GM23338 (cell line): ENCODE measurements at regions not wholly inside any gene's neighbourhood (a gene's known extent, or its start where the extent isn't known, plus 50 kb on each side); places are given as distances from the start of the nearest gene placed in this dataset.

ENCODE experiments used
- ATAC-seq: fragments of 200-7000 bp; cut with Tn5 transposase; 3 replicates; pipeline ENCODE4 v1.9.1; 2020
- DNase-seq: peaks from one replicate; pipeline ENCODE4 v3.0.0-alpha.2; 2015; ENCODE audit warnings: low spot score
- H2AFZ ChIP-seq: fragments of 200-600 bp; sonication (generic); 2 replicates; pipeline ENCODE4 v1.8.0; 2016; ENCODE audit warnings: antibody characterized with exemption, mild to moderate bottlenecking, moderate library complexity
- H3F3A ChIP-seq: fragments of 200-600 bp; sonication (generic); replicated peaks from 2 replicates; pipeline ENCODE4 v1.8.0; 2017; ENCODE audit warnings: antibody characterized with exemption, mixed run types, low read depth
- H3K27ac ChIP-seq: fragments of 200-600 bp; sonication (generic); 2 replicates; pipeline ENCODE4 v1.6.1; 2016; ENCODE audit warnings: low read depth
- H3K27me3 ChIP-seq: fragments of 200-600 bp; sonication (generic); 2 replicates; pipeline ENCODE4 v1.8.0; 2016; ENCODE audit warnings: mild to moderate bottlenecking, mixed run types, moderate library complexity; ENCODE audit not compliant: insufficient read depth
- H3K36me3 ChIP-seq: fragments of 200-600 bp; sonication (generic); 2 replicates; pipeline ENCODE4 v1.8.0; 2016; ENCODE audit warnings: mild to moderate bottlenecking; ENCODE audit not compliant: insufficient read depth
- H3K4me1 ChIP-seq: fragments of 200-600 bp; sonication (generic); 2 replicates; pipeline ENCODE4 v1.8.0; 2016; ENCODE audit warnings: mild to moderate bottlenecking, moderate library complexity; ENCODE audit not compliant: insufficient read depth
- H3K4me2 ChIP-seq: fragments of 200-600 bp; sonication (generic); 2 replicates; pipeline ENCODE4 v1.7.1; 2017; ENCODE audit warnings: mixed run types
- H3K4me3 ChIP-seq: fragments of 200-600 bp; sonication (generic); 2 replicates; pipeline ENCODE4 v1.6.1; 2016; ENCODE audit warnings: mixed run types
- H3K79me2 ChIP-seq: fragments of 200-600 bp; sonication (generic); replicated peaks from 2 replicates; pipeline ENCODE4 v1.8.0; 2017; ENCODE audit warnings: mild to moderate bottlenecking; ENCODE audit not compliant: insufficient read depth
- H3K9me2 ChIP-seq: fragments of 200-600 bp; sonication (generic); 2 replicates; pipeline ENCODE4 v1.8.0; 2017; ENCODE audit not compliant: insufficient read depth
- H4K20me1 ChIP-seq: fragments of 200-600 bp; sonication (generic); replicated peaks from 2 replicates; pipeline ENCODE4 v1.8.0; 2017; ENCODE audit warnings: mild to moderate bottlenecking; ENCODE audit not compliant: insufficient read depth
- H3K27ac Mint-ChIP-seq: 2 replicates; pipeline ENCODE4 v1.8.0; 2020; ENCODE audit warnings: inconsistent platforms, mild to moderate bottlenecking, moderate library complexity, mixed read lengths
- H3K27me3 Mint-ChIP-seq: 3 replicates; pipeline ENCODE4 v1.8.0; 2022; ENCODE audit warnings: low read depth, mild to moderate bottlenecking, moderate library complexity, mixed read lengths, inconsistent platforms; ENCODE audit not compliant: insufficient read depth, poor library complexity
- H3K36me3 Mint-ChIP-seq: 3 replicates; pipeline ENCODE4 v1.8.0; 2021; ENCODE audit warnings: low read depth, mild to moderate bottlenecking, inconsistent platforms, moderate library complexity, mixed read lengths
- H3K4me1 Mint-ChIP-seq: 3 replicates; pipeline ENCODE4 v1.8.0; 2020; ENCODE audit warnings: mild to moderate bottlenecking, inconsistent platforms, mixed read lengths
- H3K4me3 Mint-ChIP-seq: 3 replicates; pipeline ENCODE4 v1.8.0; 2021; ENCODE audit warnings: moderate library complexity, mild to moderate bottlenecking, inconsistent platforms, mixed read lengths
- H3K9me3 Mint-ChIP-seq: 3 replicates; pipeline ENCODE4 v1.8.0; 2020; ENCODE audit warnings: moderate library complexity, mild to moderate bottlenecking, inconsistent platforms, mixed read lengths
- CREB1 ChIP-seq: fragments of 250-450 bp; sonication (Bioruptor Pico); IDR thresholded peaks from 2 replicates; pipeline ENCODE4 v1.5.0; 2020; ENCODE audit warnings: low read depth, mild to moderate bottlenecking, moderate library complexity
- EZH2 ChIP-seq: fragments of 200-600 bp; sonication (generic); IDR thresholded peaks from one replicate; pipeline ENCODE4 v1.8.0; 2017; ENCODE audit warnings: antibody characterized with exemption, mild to moderate bottlenecking, low read depth; ENCODE audit not compliant: unreplicated experiment
- EZH2phosphoT487 ChIP-seq: fragments of 200-600 bp; sonication (generic); IDR thresholded peaks from one replicate; pipeline ENCODE4 v1.8.1; 2018; ENCODE audit warnings: antibody characterized with exemption; ENCODE audit not compliant: unreplicated experiment
- JUNB ChIP-seq: IDR thresholded peaks from one replicate; pipeline ENCODE4 v1.6.1; 2016; ENCODE audit warnings: antibody characterized with exemption; ENCODE audit not compliant: unreplicated experiment
- NANOG ChIP-seq: IDR thresholded peaks from 2 replicates; pipeline ENCODE4 v1.6.1; 2016; ENCODE audit warnings: antibody characterized with exemption, borderline replicate concordance
- POLR2AphosphoS5 ChIP-seq: IDR thresholded peaks from 2 replicates; pipeline ENCODE4 v1.6.1; 2016; ENCODE audit warnings: antibody characterized with exemption, low read depth
- STAT1 ChIP-seq: IDR thresholded peaks from one replicate; pipeline ENCODE4 v1.6.1; 2016; ENCODE audit warnings: antibody characterized with exemption; ENCODE audit not compliant: unreplicated experiment
- ZNF114 ChIP-seq: fragments of 250-450 bp; sonication (Bioruptor Pico); IDR thresholded peaks from 2 replicates; pipeline ENCODE4 v1.5.0; 2020; ENCODE audit warnings: mild to moderate bottlenecking, moderate library complexity
- ZNF331 ChIP-seq: fragments of 250-450 bp; sonication (Bioruptor Pico); IDR thresholded peaks from 2 replicates; pipeline ENCODE4 v1.5.0; 2020; ENCODE audit warnings: low read depth, mild to moderate bottlenecking, moderate library complexity
- TF ChIP-seq, protein P1 (sequence below): IDR thresholded peaks from one replicate; pipeline ENCODE4 v1.6.1; 2018; ENCODE audit warnings: antibody characterized with exemption; ENCODE audit not compliant: unreplicated experiment
- TF ChIP-seq, protein P2 (sequence below), 2 experiments: fragments of 200-600 bp in 1 of 2; sonication (generic) in 1 of 2; conservative IDR thresholded peaks; 2 replicates each; pipeline versions ENCODE4 v1.5.1 to v1.6.1; 2016 to 2017; ENCODE audit warnings: antibody characterized with exemption in 2 of 2, low read depth in 2 of 2, mild to moderate bottlenecking in 2 of 2, moderate library complexity in 1 of 2
- TF ChIP-seq, protein P3 (sequence below): IDR thresholded peaks from 2 replicates; pipeline ENCODE4 v1.6.1; 2016; ENCODE audit warnings: antibody characterized with exemption
- TF ChIP-seq, protein P4 (sequence below): fragments of 250-450 bp; sonication (Bioruptor Pico); IDR thresholded peaks from 2 replicates; pipeline ENCODE4 v1.5.0; 2020; ENCODE audit warnings: mild to moderate bottlenecking, moderate library complexity

DNA sequence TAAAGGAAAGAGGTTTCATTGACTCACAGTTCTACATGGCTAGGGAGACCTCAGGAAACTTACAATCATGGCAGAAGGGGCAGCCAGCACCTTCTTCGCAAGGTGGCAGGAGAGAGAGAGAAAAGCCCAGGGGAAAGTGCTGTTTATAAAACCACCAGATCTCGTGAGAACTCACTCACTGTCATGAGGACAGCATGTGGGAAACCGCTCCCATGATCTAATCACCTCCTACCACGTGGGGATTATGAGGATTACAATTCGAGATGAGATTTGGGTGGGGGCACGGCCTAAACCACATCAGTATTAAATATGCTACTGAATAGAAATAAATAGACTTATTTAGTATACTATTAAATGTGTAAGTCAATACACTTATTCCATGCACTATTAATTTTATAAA lies 70.6 kb upstream of the TCF21 start:
- H3K27ac Mint-ChIP-seq: no peak overlapping the region
- no peak overlapping the region for H3K4me3 ChIP-seq
- no peak for DNase-seq
- H3K4me3 Mint-ChIP-seq: no peak overlapping the region
- no peaks in the 10 kb centered on the region for H4K20me1 ChIP-seq
- TF ChIP-seq, protein P1, sequence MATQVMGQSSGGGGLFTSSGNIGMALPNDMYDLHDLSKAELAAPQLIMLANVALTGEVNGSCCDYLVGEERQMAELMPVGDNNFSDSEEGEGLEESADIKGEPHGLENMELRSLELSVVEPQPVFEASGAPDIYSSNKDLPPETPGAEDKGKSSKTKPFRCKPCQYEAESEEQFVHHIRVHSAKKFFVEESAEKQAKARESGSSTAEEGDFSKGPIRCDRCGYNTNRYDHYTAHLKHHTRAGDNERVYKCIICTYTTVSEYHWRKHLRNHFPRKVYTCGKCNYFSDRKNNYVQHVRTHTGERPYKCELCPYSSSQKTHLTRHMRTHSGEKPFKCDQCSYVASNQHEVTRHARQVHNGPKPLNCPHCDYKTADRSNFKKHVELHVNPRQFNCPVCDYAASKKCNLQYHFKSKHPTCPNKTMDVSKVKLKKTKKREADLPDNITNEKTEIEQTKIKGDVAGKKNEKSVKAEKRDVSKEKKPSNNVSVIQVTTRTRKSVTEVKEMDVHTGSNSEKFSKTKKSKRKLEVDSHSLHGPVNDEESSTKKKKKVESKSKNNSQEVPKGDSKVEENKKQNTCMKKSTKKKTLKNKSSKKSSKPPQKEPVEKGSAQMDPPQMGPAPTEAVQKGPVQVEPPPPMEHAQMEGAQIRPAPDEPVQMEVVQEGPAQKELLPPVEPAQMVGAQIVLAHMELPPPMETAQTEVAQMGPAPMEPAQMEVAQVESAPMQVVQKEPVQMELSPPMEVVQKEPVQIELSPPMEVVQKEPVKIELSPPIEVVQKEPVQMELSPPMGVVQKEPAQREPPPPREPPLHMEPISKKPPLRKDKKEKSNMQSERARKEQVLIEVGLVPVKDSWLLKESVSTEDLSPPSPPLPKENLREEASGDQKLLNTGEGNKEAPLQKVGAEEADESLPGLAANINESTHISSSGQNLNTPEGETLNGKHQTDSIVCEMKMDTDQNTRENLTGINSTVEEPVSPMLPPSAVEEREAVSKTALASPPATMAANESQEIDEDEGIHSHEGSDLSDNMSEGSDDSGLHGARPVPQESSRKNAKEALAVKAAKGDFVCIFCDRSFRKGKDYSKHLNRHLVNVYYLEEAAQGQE: no peak
- TF ChIP-seq EZH2: no peak
- TF ChIP-seq, protein P2, sequence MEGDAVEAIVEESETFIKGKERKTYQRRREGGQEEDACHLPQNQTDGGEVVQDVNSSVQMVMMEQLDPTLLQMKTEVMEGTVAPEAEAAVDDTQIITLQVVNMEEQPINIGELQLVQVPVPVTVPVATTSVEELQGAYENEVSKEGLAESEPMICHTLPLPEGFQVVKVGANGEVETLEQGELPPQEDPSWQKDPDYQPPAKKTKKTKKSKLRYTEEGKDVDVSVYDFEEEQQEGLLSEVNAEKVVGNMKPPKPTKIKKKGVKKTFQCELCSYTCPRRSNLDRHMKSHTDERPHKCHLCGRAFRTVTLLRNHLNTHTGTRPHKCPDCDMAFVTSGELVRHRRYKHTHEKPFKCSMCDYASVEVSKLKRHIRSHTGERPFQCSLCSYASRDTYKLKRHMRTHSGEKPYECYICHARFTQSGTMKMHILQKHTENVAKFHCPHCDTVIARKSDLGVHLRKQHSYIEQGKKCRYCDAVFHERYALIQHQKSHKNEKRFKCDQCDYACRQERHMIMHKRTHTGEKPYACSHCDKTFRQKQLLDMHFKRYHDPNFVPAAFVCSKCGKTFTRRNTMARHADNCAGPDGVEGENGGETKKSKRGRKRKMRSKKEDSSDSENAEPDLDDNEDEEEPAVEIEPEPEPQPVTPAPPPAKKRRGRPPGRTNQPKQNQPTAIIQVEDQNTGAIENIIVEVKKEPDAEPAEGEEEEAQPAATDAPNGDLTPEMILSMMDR (conservative IDR thresholded peaks at IDR 0.05; ENCODE audit: low read depth in 2 of 2): no peak
- TF ChIP-seq, protein P3, sequence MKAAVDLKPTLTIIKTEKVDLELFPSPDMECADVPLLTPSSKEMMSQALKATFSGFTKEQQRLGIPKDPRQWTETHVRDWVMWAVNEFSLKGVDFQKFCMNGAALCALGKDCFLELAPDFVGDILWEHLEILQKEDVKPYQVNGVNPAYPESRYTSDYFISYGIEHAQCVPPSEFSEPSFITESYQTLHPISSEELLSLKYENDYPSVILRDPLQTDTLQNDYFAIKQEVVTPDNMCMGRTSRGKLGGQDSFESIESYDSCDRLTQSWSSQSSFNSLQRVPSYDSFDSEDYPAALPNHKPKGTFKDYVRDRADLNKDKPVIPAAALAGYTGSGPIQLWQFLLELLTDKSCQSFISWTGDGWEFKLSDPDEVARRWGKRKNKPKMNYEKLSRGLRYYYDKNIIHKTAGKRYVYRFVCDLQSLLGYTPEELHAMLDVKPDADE: no peak
- no peak for TF ChIP-seq POLR2AphosphoS5
- no peak for TF ChIP-seq NANOG
- TF ChIP-seq EZH2phosphoT487: no peak
- no peak for TF ChIP-seq ZNF114
- TF ChIP-seq JUNB: no peak
- no peak for TF ChIP-seq STAT1
- TF ChIP-seq ZNF331 (CRISPR knock-in tag): no peak
- TF ChIP-seq, protein P4, sequence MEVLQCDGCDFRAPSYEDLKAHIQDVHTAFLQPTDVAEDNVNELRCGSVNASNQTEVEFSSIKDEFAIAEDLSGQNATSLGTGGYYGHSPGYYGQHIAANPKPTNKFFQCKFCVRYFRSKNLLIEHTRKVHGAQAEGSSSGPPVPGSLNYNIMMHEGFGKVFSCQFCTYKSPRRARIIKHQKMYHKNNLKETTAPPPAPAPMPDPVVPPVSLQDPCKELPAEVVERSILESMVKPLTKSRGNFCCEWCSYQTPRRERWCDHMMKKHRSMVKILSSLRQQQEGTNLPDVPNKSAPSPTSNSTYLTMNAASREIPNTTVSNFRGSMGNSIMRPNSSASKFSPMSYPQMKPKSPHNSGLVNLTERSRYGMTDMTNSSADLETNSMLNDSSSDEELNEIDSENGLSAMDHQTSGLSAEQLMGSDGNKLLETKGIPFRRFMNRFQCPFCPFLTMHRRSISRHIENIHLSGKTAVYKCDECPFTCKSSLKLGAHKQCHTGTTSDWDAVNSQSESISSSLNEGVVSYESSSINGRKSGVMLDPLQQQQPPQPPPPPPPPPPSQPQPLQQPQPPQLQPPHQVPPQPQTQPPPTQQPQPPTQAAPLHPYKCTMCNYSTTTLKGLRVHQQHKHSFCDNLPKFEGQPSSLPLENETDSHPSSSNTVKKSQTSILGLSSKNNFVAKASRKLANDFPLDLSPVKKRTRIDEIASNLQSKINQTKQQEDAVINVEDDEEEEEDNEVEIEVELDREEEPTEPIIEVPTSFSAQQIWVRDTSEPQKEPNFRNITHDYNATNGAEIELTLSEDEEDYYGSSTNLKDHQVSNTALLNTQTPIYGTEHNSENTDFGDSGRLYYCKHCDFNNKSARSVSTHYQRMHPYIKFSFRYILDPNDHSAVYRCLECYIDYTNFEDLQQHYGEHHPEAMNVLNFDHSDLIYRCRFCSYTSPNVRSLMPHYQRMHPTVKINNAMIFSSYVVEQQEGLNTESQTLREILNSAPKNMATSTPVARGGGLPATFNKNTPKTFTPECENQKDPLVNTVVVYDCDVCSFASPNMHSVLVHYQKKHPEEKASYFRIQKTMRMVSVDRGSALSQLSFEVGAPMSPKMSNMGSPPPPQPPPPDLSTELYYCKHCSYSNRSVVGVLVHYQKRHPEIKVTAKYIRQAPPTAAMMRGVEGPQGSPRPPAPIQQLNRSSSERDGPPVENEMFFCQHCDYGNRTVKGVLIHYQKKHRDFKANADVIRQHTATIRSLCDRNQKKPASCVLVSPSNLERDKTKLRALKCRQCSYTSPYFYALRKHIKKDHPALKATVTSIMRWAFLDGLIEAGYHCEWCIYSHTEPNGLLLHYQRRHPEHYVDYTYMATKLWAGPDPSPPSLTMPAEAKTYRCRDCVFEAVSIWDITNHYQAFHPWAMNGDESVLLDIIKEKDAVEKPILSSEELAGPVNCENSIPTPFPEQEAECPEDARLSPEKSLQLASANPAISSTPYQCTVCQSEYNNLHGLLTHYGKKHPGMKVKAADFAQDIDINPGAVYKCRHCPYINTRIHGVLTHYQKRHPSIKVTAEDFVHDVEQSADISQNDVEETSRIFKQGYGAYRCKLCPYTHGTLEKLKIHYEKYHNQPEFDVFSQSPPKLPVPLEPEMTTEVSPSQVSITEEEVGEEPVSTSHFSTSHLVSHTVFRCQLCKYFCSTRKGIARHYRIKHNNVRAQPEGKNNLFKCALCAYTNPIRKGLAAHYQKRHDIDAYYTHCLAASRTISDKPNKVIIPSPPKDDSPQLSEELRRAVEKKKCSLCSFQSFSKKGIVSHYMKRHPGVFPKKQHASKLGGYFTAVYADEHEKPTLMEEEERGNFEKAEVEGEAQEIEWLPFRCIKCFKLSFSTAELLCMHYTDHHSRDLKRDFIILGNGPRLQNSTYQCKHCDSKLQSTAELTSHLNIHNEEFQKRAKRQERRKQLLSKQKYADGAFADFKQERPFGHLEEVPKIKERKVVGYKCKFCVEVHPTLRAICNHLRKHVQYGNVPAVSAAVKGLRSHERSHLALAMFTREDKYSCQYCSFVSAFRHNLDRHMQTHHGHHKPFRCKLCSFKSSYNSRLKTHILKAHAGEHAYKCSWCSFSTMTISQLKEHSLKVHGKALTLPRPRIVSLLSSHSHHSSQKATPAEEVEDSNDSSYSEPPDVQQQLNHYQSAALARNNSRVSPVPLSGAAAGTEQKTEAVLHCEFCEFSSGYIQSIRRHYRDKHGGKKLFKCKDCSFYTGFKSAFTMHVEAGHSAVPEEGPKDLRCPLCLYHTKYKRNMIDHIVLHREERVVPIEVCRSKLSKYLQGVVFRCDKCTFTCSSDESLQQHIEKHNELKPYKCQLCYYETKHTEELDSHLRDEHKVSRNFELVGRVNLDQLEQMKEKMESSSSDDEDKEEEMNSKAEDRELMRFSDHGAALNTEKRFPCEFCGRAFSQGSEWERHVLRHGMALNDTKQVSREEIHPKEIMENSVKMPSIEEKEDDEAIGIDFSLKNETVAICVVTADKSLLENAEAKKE (CRISPR knock-in tag): no peak
- no peak for TF ChIP-seq CREB1 (CRISPR knock-in tag)
- H3K36me3 ChIP-seq: no peaks in the 10 kb centered on the region
- 0 out of 2 replicates have a peak, but pooled peaks cover 3% of the 10 kb centered on the region for H3K9me2 ChIP-seq
- H3K27me3 ChIP-seq: no peaks in the 10 kb centered on the region
- H3K27ac ChIP-seq: no peak overlapping the region
- H3K9me3 Mint-ChIP-seq: peaks cover 3% of the 10 kb centered on the region; the same call in 1 of the 3 replicates
- H3K4me1 ChIP-seq: no peaks in the 10 kb centered on the region
- H2AFZ ChIP-seq: no peak overlapping the region
- no peaks in the 10 kb centered on the region for H3K79me2 ChIP-seq
- peaks cover 3% of the 10 kb centered on the region; the same call in 1 of the 3 replicates for H3K36me3 Mint-ChIP-seq
- H3K27me3 Mint-ChIP-seq: peaks cover 3% of the 10 kb centered on the region
- H3K4me1 Mint-ChIP-seq: peaks cover 2% of the 10 kb centered on the region; the same call in 1 of the 3 replicates
- ATAC-seq: no peak
- no peak overlapping the region for H3K4me2 ChIP-seq
- H3F3A ChIP-seq: no peaks in the 10 kb centered on the region
